ENCODE measurements at regions not wholly inside any gene's neighbourhood (a gene's known extent, or its start where the extent isn't known, plus 50 kb on each side); places are given as distances from the start of the nearest gene placed in this dataset.

DNA sequence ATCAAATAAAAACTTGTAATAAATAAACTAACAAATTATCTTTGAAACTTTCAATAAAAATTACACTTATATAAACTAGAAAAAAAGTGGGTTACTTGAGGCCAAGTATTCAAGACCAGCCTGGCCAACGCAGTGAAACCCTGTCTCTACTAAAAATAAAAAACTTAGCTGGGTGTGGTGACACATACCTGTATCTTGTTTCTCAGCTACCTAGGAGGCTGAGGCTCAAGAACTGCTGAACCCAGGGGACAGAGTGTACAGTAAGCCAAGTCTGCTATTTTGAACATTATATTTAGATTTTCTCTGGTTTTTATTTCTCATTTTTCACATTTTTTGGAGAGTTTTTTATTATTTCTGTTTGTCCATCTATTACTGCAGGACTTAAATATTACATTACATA, 1397.6 kb upstream of the B3GALT2 start:
- Mint-ChIP-seq H3K36me3 (no peaks in the 10 kb centered on the region), H3K4me3 (no peak overlapping the region), H3K27me3 (no peaks in the 10 kb centered on the region), H3K27ac (no peak overlapping the region), H3K9me3 (peaks cover 2 to 6% (median 4%) of the 10 kb centered on the region in 3 donors), H3K4me1 (no peaks in the 10 kb centered on the region)
- no peaks in the 10 kb centered on the region for H3K27me3 ChIP-seq (replicated peaks in 1 of 2; ENCODE audit: control insufficient read depth in 2 of 2, extremely low read depth in 1 of 2, insufficient read depth in 2 of 2, low read length in 1 of 2)
- H3K36me3 ChIP-seq (ENCODE audit: control insufficient read depth in 2 of 2, extremely low read depth in 1 of 2, insufficient read depth in 1 of 2, low read length in 1 of 2): no peaks in the 10 kb centered on the region
- CTCF ChIA-PET: no interaction called here
- POLR2A ChIA-PET: no interaction called here
- WGBS (ENCODE audit: insufficient coverage): no CpG with 5 or more reads among the region's 1 CpG
- no peak overlapping the region for H3K4me3 ChIP-seq (ENCODE audit: control insufficient read depth in 1 of 2, extremely low read depth in 1 of 2, low read length in 1 of 2)
- H3K9me3 ChIP-seq: no peaks in the 10 kb centered on the region
- H3K4me1 ChIP-seq (ENCODE audit: control insufficient read depth in 1 of 2, extremely low read depth in 1 of 2, insufficient read depth in 2 of 2, low read length in 2 of 2): no peaks in the 10 kb centered on the region
- ATAC-seq (replicated peaks in 1 of 4) (no peak), DNase-seq (no peak)
- no peak overlapping the region for H3K27ac ChIP-seq (ENCODE audit: low read length)

DNA sequence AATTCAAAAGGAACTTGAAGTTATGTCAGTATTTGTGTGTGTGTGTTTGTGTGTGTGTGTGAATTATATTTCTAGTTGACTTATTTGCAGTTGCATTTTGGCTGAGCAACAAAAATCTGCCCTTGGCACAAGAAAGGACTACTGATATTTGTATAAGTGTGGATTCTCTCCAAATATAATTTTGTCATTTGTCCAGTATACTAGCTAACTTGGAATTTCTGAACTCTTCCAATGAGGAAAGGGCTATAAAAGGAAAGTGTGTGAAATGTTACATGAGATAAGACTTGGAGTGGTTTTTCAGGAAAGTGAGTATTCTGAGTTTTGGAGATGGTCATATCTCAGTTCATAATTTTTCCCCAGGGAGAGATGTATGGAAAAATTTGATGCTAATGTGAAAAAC, 1384.1 kb upstream of the B3GALT2 start:
- POLR2A ChIA-PET: no interaction called here
- Mint-ChIP-seq H3K9me3 (no peaks in the 10 kb centered on the region), H3K4me1 (no peaks in the 10 kb centered on the region), H3K27ac (no peak overlapping the region), H3K4me3 (no peak overlapping the region), H3K27me3 (no peaks in the 10 kb centered on the region), H3K36me3 (no peaks in the 10 kb centered on the region)
- Histone ChIP-seq H3K36me3 (ENCODE audit: control insufficient read depth in 2 of 2, extremely low read depth in 1 of 2, insufficient read depth in 1 of 2, low read length in 1 of 2) (no peaks in the 10 kb centered on the region), H3K4me1 (ENCODE audit: control insufficient read depth in 1 of 2, extremely low read depth in 1 of 2, insufficient read depth in 2 of 2, low read length in 2 of 2) (no peaks in the 10 kb centered on the region), H3K27ac (ENCODE audit: low read length) (no peak overlapping the region), H3K4me3 (ENCODE audit: control insufficient read depth in 1 of 2, extremely low read depth in 1 of 2, low read length in 1 of 2) (no peak overlapping the region), H3K27me3 (replicated peaks in 1 of 2; ENCODE audit: control insufficient read depth in 2 of 2, extremely low read depth in 1 of 2, insufficient read depth in 2 of 2, low read length in 1 of 2) (no peaks in the 10 kb centered on the region), H3K9me3 (no peaks in the 10 kb centered on the region)
- CTCF ChIA-PET: no interaction called here
- ATAC-seq (replicated peaks in 1 of 4): no peak
- DNase-seq: no peak

DNA sequence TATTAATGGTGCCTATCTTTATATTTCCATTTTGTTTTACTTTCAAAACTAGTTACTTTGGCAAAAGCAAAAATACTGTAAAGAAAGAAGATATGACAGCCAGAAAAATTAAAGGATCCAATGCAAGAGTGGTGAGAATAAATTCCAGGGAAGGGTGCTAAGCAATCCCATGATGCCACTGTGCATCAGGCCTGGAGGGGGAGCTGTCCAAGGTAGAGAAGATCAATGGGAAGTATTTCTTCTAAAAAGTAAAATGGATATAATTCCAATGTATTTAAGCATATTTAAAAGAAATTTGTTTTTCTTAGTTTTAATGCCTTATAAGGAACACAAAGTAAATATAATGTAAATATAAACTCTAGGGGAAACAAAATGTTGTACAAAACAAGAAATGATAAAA, 1382.2 kb upstream of the B3GALT2 start:
- ChIA-PET POLR2A (no interaction called here), CTCF (no interaction called here)
- Histone ChIP-seq H3K4me3 (ENCODE audit: control insufficient read depth in 1 of 2, extremely low read depth in 1 of 2, low read length in 1 of 2) (no peak overlapping the region), H3K27ac (ENCODE audit: low read length) (no peak overlapping the region), H3K27me3 (replicated peaks in 1 of 2; ENCODE audit: control insufficient read depth in 2 of 2, extremely low read depth in 1 of 2, insufficient read depth in 2 of 2, low read length in 1 of 2) (no peaks in the 10 kb centered on the region), H3K9me3 (no peaks in the 10 kb centered on the region), H3K4me1 (ENCODE audit: control insufficient read depth in 1 of 2, extremely low read depth in 1 of 2, insufficient read depth in 2 of 2, low read length in 2 of 2) (no peaks in the 10 kb centered on the region), H3K36me3 (ENCODE audit: control insufficient read depth in 2 of 2, extremely low read depth in 1 of 2, insufficient read depth in 1 of 2, low read length in 1 of 2) (no peaks in the 10 kb centered on the region)
- no peaks in the 10 kb centered on the region for H3K36me3 Mint-ChIP-seq
- no peak overlapping the region for H3K4me3 Mint-ChIP-seq
- no peak overlapping the region for H3K27ac Mint-ChIP-seq
- no peaks in the 10 kb centered on the region for H3K9me3 Mint-ChIP-seq
- DNase-seq: no peak
- no peaks in the 10 kb centered on the region for H3K27me3 Mint-ChIP-seq
- H3K4me1 Mint-ChIP-seq: no peaks in the 10 kb centered on the region
- no peak for ATAC-seq (replicated peaks in 1 of 4)

DNA sequence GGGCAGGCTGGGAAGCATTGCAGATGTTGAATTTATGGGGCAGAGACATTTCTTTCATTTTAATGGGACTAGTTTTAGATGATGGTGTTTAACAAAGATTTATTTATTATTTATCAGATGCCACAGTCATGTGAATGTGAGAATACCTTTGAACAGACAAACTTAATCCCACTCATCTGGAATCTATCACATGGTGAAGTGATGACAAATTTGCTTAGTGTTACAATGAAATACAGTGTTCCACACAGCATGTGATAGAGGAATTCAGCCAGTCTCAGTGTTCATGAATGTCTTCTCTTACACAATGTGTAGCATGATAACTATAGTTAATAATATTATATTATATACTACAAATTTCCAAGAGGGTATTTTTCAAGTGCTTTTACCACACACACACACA, 1361.7 kb upstream of the B3GALT2 start:
- H3K4me3 Mint-ChIP-seq: no peak overlapping the region
- H3K36me3 Mint-ChIP-seq: no peaks in the 10 kb centered on the region
- H3K27ac Mint-ChIP-seq: no peak overlapping the region
- Histone ChIP-seq H3K27me3 (replicated peaks in 1 of 2; ENCODE audit: control insufficient read depth in 2 of 2, extremely low read depth in 1 of 2, insufficient read depth in 2 of 2, low read length in 1 of 2) (no peaks in the 10 kb centered on the region), H3K4me1 (ENCODE audit: control insufficient read depth in 1 of 2, extremely low read depth in 1 of 2, insufficient read depth in 2 of 2, low read length in 2 of 2) (no peaks in the 10 kb centered on the region), H3K36me3 (ENCODE audit: control insufficient read depth in 2 of 2, extremely low read depth in 1 of 2, insufficient read depth in 1 of 2, low read length in 1 of 2) (no peaks in the 10 kb centered on the region), H3K4me3 (ENCODE audit: control insufficient read depth in 1 of 2, extremely low read depth in 1 of 2, low read length in 1 of 2) (no peak overlapping the region), H3K9me3 (no peaks in the 10 kb centered on the region), H3K27ac (ENCODE audit: low read length) (no peak overlapping the region)
- no peaks in the 10 kb centered on the region for H3K27me3 Mint-ChIP-seq
- ChIA-PET CTCF (no interaction called here), POLR2A (no interaction called here)
- peaks cover 0 to 5% (median 0%) of the 10 kb centered on the region in 3 donors for H3K9me3 Mint-ChIP-seq
- ATAC-seq (replicated peaks in 1 of 4): no peak
- H3K4me1 Mint-ChIP-seq: no peaks in the 10 kb centered on the region
- DNase-seq: no peak

DNA sequence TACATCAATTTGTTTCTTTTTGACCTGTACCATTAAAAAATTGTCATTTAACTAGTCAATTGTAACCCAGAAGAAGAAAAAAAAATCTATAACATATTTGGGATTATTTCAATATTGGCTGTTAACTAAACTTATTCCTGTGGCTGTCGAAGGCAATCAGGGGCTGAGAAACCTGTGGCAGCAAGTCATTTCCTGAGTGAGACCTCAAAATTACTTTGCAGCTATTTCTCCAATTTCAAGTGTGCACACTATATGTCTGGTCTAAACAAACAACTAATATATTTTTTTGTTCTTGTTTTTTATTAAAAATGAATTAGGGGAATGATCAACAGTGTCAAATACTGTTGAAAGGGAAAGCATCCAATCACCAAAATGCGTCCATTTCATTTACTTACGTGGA, 1357.6 kb upstream of the B3GALT2 start:
- Mint-ChIP-seq H3K27me3 (no peaks in the 10 kb centered on the region), H3K27ac (no peak overlapping the region), H3K36me3 (no peaks in the 10 kb centered on the region), H3K4me3 (no peak overlapping the region), H3K4me1 (no peaks in the 10 kb centered on the region), H3K9me3 (peaks cover 0 to 6% (median 5%) of the 10 kb centered on the region in 3 donors)
- Histone ChIP-seq H3K36me3 (ENCODE audit: control insufficient read depth in 2 of 2, extremely low read depth in 1 of 2, insufficient read depth in 1 of 2, low read length in 1 of 2) (no peaks in the 10 kb centered on the region), H3K27ac (ENCODE audit: low read length) (no peak overlapping the region), H3K4me1 (ENCODE audit: control insufficient read depth in 1 of 2, extremely low read depth in 1 of 2, insufficient read depth in 2 of 2, low read length in 2 of 2) (no peaks in the 10 kb centered on the region), H3K4me3 (ENCODE audit: control insufficient read depth in 1 of 2, extremely low read depth in 1 of 2, low read length in 1 of 2) (no peak overlapping the region), H3K27me3 (replicated peaks in 1 of 2; ENCODE audit: control insufficient read depth in 2 of 2, extremely low read depth in 1 of 2, insufficient read depth in 2 of 2, low read length in 1 of 2) (no peaks in the 10 kb centered on the region), H3K9me3 (no peaks in the 10 kb centered on the region)
- WGBS (ENCODE audit: insufficient coverage): no CpG with 5 or more reads among the region's 3 CpGs
- ChIA-PET CTCF (no interaction called here), POLR2A (no interaction called here)
- DNase-seq (no peak), ATAC-seq (replicated peaks in 1 of 4) (no peak)

- Mint-ChIP-seq H3K4me3 (no peak overlapping the region), H3K4me1 (no peaks in the 10 kb centered on the region), H3K36me3 (no peaks in the 10 kb centered on the region), H3K27me3 (peaks cover 3% of the 10 kb centered on the region in 2 donors), H3K27ac (no peak overlapping the region), H3K9me3 (peaks cover 0 to 6% (median 0%) of the 10 kb centered on the region in 3 donors)
- Histone ChIP-seq H3K4me1 (ENCODE audit: control insufficient read depth in 1 of 2, extremely low read depth in 1 of 2, insufficient read depth in 2 of 2, low read length in 2 of 2) (no peaks in the 10 kb centered on the region), H3K4me3 (ENCODE audit: control insufficient read depth in 1 of 2, extremely low read depth in 1 of 2, low read length in 1 of 2) (no peak overlapping the region), H3K9me3 (no peaks in the 10 kb centered on the region), H3K27me3 (replicated peaks in 1 of 2; ENCODE audit: control insufficient read depth in 2 of 2, extremely low read depth in 1 of 2, insufficient read depth in 2 of 2, low read length in 1 of 2) (no peaks in the 10 kb centered on the region), H3K27ac (ENCODE audit: low read length) (no peak overlapping the region), H3K36me3 (ENCODE audit: control insufficient read depth in 2 of 2, extremely low read depth in 1 of 2, insufficient read depth in 1 of 2, low read length in 1 of 2) (no peaks in the 10 kb centered on the region)
- CTCF ChIA-PET: no interaction called here
- WGBS (ENCODE audit: insufficient coverage): 100% methylated on average over 1 of the region's 2 CpGs
- no peak for DNase-seq
- POLR2A ChIA-PET: no interaction called here
- ATAC-seq (replicated peaks in 1 of 4): no peak
Measured at GRCh38 chr1:194538453-194538852, 1352.0 kb upstream of the B3GALT2 start.

- Histone ChIP-seq H3K27me3 (replicated peaks in 1 of 2; ENCODE audit: control insufficient read depth in 2 of 2, extremely low read depth in 1 of 2, insufficient read depth in 2 of 2, low read length in 1 of 2) (no peaks in the 10 kb centered on the region), H3K9me3 (no peaks in the 10 kb centered on the region), H3K4me3 (ENCODE audit: control insufficient read depth in 1 of 2, extremely low read depth in 1 of 2, low read length in 1 of 2) (no peak overlapping the region), H3K4me1 (ENCODE audit: control insufficient read depth in 1 of 2, extremely low read depth in 1 of 2, insufficient read depth in 2 of 2, low read length in 2 of 2) (no peaks in the 10 kb centered on the region), H3K36me3 (ENCODE audit: control insufficient read depth in 2 of 2, extremely low read depth in 1 of 2, insufficient read depth in 1 of 2, low read length in 1 of 2) (no peaks in the 10 kb centered on the region), H3K27ac (ENCODE audit: low read length) (no peak overlapping the region)
- ChIA-PET POLR2A (no interaction called here), CTCF (no interaction called here)
- Mint-ChIP-seq H3K27ac (no peak overlapping the region), H3K27me3 (peaks cover 3% of the 10 kb centered on the region in 2 donors), H3K9me3 (peaks cover 0 to 2% (median 0%) of the 10 kb centered on the region in 3 donors), H3K4me1 (no peaks in the 10 kb centered on the region), H3K4me3 (no peak overlapping the region), H3K36me3 (no peaks in the 10 kb centered on the region)
- no peak for DNase-seq
- ATAC-seq (replicated peaks in 1 of 4): no peak
Measured at GRCh38 chr1:194537521-194537920, 1351.1 kb upstream of the B3GALT2 start.

All from T-cell (primary cell).